GM21619 (cell line): ENCODE measurements at regions not wholly inside any gene's neighbourhood (a gene's known extent, or its start where the extent isn't known, plus 50 kb on each side); places are given as distances from the start of the nearest gene placed in this dataset.

ENCODE experiments used
- ATAC-seq: cut with Tn5 transposase; IDR thresholded peaks from one replicate; pipeline ENCODE4 v1.9.1; 2021; ENCODE audit not compliant: unreplicated experiment

- no peak for ATAC-seq
Observed at GRCh38 chr5:123244458-123244857, 155.4 kb downstream of the PRDM6 start.
